IPS-15b (cell line): ENCODE measurements at regions not wholly inside any gene's neighbourhood (a gene's known extent, or its start where the extent isn't known, plus 50 kb on each side); places are given as distances from the start of the nearest gene placed in this dataset.
"Not testable (repeated sequence)": the region's sequence is repeated elsewhere in the genome, so short reads cannot be mapped to it uniquely, and the experiment has no call there.

Source experiments
- H3K27me3 ChIP-seq: one replicate; pipeline ENCODE4 v1.6.1; 2013; ENCODE audit warnings: low read length; ENCODE audit not compliant: control insufficient read depth, insufficient read depth
- H3K36me3 ChIP-seq: one replicate; pipeline ENCODE4 v1.6.1; 2013; ENCODE audit warnings: low read length; ENCODE audit not compliant: control insufficient read depth, insufficient read depth
- H3K4me1 ChIP-seq: one replicate; pipeline ENCODE4 v1.6.1; 2013; ENCODE audit warnings: mild to moderate bottlenecking, low read length; ENCODE audit not compliant: control insufficient read depth, insufficient read depth
- H3K4me3 ChIP-seq: one replicate; pipeline ENCODE4 v1.5.1; 2013; ENCODE audit warnings: low read depth, low read length
- H3K9ac ChIP-seq: one replicate; pipeline ENCODE4 v1.6.1; 2013; ENCODE audit warnings: low read depth, mild to moderate bottlenecking, low read length
- H3K9me3 ChIP-seq: one replicate; pipeline ENCODE4 v1.6.1; 2013; ENCODE audit warnings: mild to moderate bottlenecking, low read length; ENCODE audit not compliant: control insufficient read depth, insufficient read depth

- no peaks in the 10 kb centered on the region for H3K4me1 ChIP-seq
Observed at GRCh38 chrX:51024106-51024696, 113.7 kb downstream of the BMP15 start.

GRCh38 chrX:51026862-51027261 is 116.3 kb downstream of the BMP15 start:
- Histone ChIP-seq H3K9me3 (peaks cover 2% of the 10 kb centered on the region), H3K9ac (no peak overlapping the region), H3K4me1 (no peaks in the 10 kb centered on the region), H3K27me3 (no peaks in the 10 kb centered on the region), H3K36me3 (no peaks in the 10 kb centered on the region), H3K4me3 (no peak overlapping the region)

More at GRCh38 chrX:51024106-51024696, 113.7 kb downstream of the BMP15 start:
- H3K9ac ChIP-seq: no peak overlapping the region
- H3K4me3 ChIP-seq: no peak overlapping the region
- H3K27me3 ChIP-seq: no peaks in the 10 kb centered on the region
- H3K9me3 ChIP-seq: peaks cover 2% of the 10 kb centered on the region
- no peaks in the 10 kb centered on the region for H3K36me3 ChIP-seq

- no peak overlapping the region for H3K4me3 ChIP-seq
- no peaks in the 10 kb centered on the region for H3K27me3 ChIP-seq
- no peak overlapping the region for H3K9ac ChIP-seq
- no peaks in the 10 kb centered on the region for H3K36me3 ChIP-seq
- peaks cover 4% of the 10 kb centered on the region for H3K9me3 ChIP-seq
- H3K4me1 ChIP-seq: no peaks in the 10 kb centered on the region
Observed at GRCh38 chrX:51035746-51036145, 125.2 kb downstream of the BMP15 start.

GRCh38 chrX:51047950-51048349 is 137.4 kb downstream of the BMP15 start:
- no peaks in the 10 kb centered on the region for H3K27me3 ChIP-seq
- no peaks in the 10 kb centered on the region for H3K4me1 ChIP-seq
- no peak overlapping the region for H3K9ac ChIP-seq
- no peaks in the 10 kb centered on the region for H3K9me3 ChIP-seq
- no peaks in the 10 kb centered on the region for H3K36me3 ChIP-seq
- H3K4me3 ChIP-seq: no peak overlapping the region

GRCh38 chrX:51053741-51054140 is 143.2 kb downstream of the BMP15 start:
- no peaks in the 10 kb centered on the region for H3K4me1 ChIP-seq
- H3K9ac ChIP-seq: no peak overlapping the region
- no peaks in the 10 kb centered on the region for H3K9me3 ChIP-seq
- no peak overlapping the region for H3K4me3 ChIP-seq
- no peaks in the 10 kb centered on the region for H3K36me3 ChIP-seq
- no peaks in the 10 kb centered on the region for H3K27me3 ChIP-seq

- Histone ChIP-seq H3K9ac (no peak overlapping the region), H3K36me3 (no peaks in the 10 kb centered on the region), H3K4me3 (no peak overlapping the region)
Observed at GRCh38 chrX:51098046-51098445, 187.5 kb downstream of the BMP15 start.

GRCh38 chrX:51119058-51119926 is 208.8 kb downstream of the BMP15 start:
- not testable (repeated sequence) for H3K27me3 ChIP-seq, H3K9ac ChIP-seq, H3K4me3 ChIP-seq, H3K36me3 ChIP-seq, H3K4me1 ChIP-seq, H3K9me3 ChIP-seq

More at GRCh38 chrX:51098046-51098445, 187.5 kb downstream of the BMP15 start:
- no peaks in the 10 kb centered on the region for H3K27me3 ChIP-seq
- no peaks in the 10 kb centered on the region for H3K4me1 ChIP-seq
- H3K9me3 ChIP-seq: no peaks in the 10 kb centered on the region

- not testable (repeated sequence) for H3K9me3 ChIP-seq
Observed at GRCh38 chrX:51125743-51126142, 206.9 kb upstream of the NUDT10 start.

GRCh38 chrX:51144828-51145442 is 187.7 kb upstream of the NUDT10 start:
- no peaks in the 10 kb centered on the region for H3K27me3 ChIP-seq
- no peaks in the 10 kb centered on the region for H3K36me3 ChIP-seq
- no peak overlapping the region for H3K9ac ChIP-seq
- H3K4me3 ChIP-seq: no peak overlapping the region
- H3K9me3 ChIP-seq: no peaks in the 10 kb centered on the region
- H3K4me1 ChIP-seq: no peaks in the 10 kb centered on the region

More at GRCh38 chrX:51125743-51126142, 206.9 kb upstream of the NUDT10 start:
- not testable (repeated sequence) for H3K4me1 ChIP-seq, H3K27me3 ChIP-seq, H3K4me3 ChIP-seq, H3K9ac ChIP-seq, H3K36me3 ChIP-seq

- Histone ChIP-seq H3K27me3 (no peaks in the 10 kb centered on the region), H3K9me3 (no peaks in the 10 kb centered on the region), H3K36me3 (no peaks in the 10 kb centered on the region), H3K4me1 (no peaks in the 10 kb centered on the region), H3K9ac (no peak overlapping the region), H3K4me3 (no peak overlapping the region)
Observed at GRCh38 chrX:51148848-51149247, 183.8 kb upstream of the NUDT10 start.

- Histone ChIP-seq H3K9ac (no peak overlapping the region), H3K27me3 (no peaks in the 10 kb centered on the region), H3K9me3 (no peaks in the 10 kb centered on the region), H3K4me3 (no peak overlapping the region), H3K36me3 (no peaks in the 10 kb centered on the region), H3K4me1 (no peaks in the 10 kb centered on the region)
Observed at GRCh38 chrX:51151734-51152133, 180.9 kb upstream of the NUDT10 start.

- Histone ChIP-seq H3K36me3 (no peaks in the 10 kb centered on the region), H3K9ac (no peak overlapping the region), H3K4me3 (no peak overlapping the region), H3K4me1 (no peaks in the 10 kb centered on the region), H3K27me3 (no peaks in the 10 kb centered on the region), H3K9me3 (no peaks in the 10 kb centered on the region)
Observed at GRCh38 chrX:51155157-51155556, 177.5 kb upstream of the NUDT10 start.
